MCF 10A (cell line): ENCODE measurements at regions not wholly inside any gene's neighbourhood (a gene's known extent, or its start where the extent isn't known, plus 50 kb on each side); places are given as distances from the start of the nearest gene placed in this dataset.

Source experiments
- BruUV-seq: library from RNA; stranded (reverse); fragments of 400-500 nt; replicated peaks from 2 replicates; lab custom pipeline; 2021; lab: Mats Ljungman, UMichigan
- CTCF ChIA-PET: fragments of 300-600 bp; sonication (Branson Sonifier 250); formaldehyde crosslinking; extraction: SDS; loops from one replicate; lab custom pipeline; 2021; ENCODE audit warnings: antibody characterized with exemption, inconsistent platforms; lab: Yijun Ruan, JAX
- POLR2A ChIA-PET: fragments of 300-600, 350-650 bp; sonication (Branson Sonifier 250); formaldehyde crosslinking; extraction: SDS; loops from one replicate; lab custom pipeline; 2020; ENCODE audit warnings: antibody characterized with exemption, inconsistent platforms; lab: Yijun Ruan, JAX
- DNase-seq: peaks from one replicate; pipeline ENCODE4 v3.0.0-alpha.2; 2018; ENCODE audit not compliant: unreplicated experiment
- H3K27ac Mint-ChIP-seq: one replicate; pipeline ENCODE4 v1.8.0; 2022; ENCODE audit warnings: mild to moderate bottlenecking, low read depth, mixed read lengths; ENCODE audit not compliant: unreplicated experiment
- H3K27me3 Mint-ChIP-seq: one replicate; pipeline ENCODE4 v1.8.0; 2022; ENCODE audit warnings: mixed read lengths; ENCODE audit not compliant: insufficient read depth, unreplicated experiment
- H3K36me3 Mint-ChIP-seq: one replicate; pipeline ENCODE4 v1.8.0; 2022; ENCODE audit warnings: mild to moderate bottlenecking, moderate library complexity, mixed read lengths; ENCODE audit not compliant: insufficient read depth, unreplicated experiment
- H3K4me1 Mint-ChIP-seq: one replicate; pipeline ENCODE4 v1.8.0; 2022; ENCODE audit warnings: mixed read lengths; ENCODE audit not compliant: insufficient read depth, unreplicated experiment
- H3K4me3 Mint-ChIP-seq: one replicate; pipeline ENCODE4 v1.8.0; 2022; ENCODE audit warnings: mild to moderate bottlenecking, moderate library complexity, mixed read lengths; ENCODE audit not compliant: unreplicated experiment
- H3K9me3 Mint-ChIP-seq: one replicate; pipeline ENCODE4 v1.8.0; 2022; ENCODE audit warnings: mixed read lengths; ENCODE audit not compliant: unreplicated experiment
- intact Hi-C: fragments of 100-400 bp; cut with micrococcal nuclease; formaldehyde crosslinking; loops from 2 replicates; pipeline ENCODE4 v1.14.1; 2022
- TF ChIP-seq, protein P1 (sequence below): fragments of 200-600 bp; IDR thresholded peaks from one replicate; pipeline ENCODE4 v1.8.0; 2022; ENCODE audit warnings: antibody characterized with exemption, mild to moderate bottlenecking; ENCODE audit not compliant: unreplicated experiment

DNA sequence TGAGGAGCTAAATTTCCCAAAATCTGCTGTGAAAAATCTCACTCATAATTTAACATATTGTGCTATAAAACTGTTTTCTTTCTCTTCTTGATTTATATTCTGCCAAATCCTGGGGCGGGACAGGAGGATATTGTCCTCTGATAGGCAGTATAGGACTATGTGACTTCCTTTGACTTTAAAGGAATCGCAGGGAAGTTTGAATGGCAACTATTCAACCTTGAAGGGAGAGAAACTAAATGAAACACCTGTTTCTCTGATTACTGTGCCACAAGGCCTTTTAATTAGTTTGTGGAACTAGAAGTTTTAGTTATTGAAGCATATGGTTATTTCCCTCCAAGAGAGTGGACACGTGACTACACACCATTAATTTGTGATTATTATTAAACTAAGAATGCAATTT, 607.4 kb downstream of the GATA3 start:
- H3K27ac Mint-ChIP-seq, result no peak overlapping the region

DNA sequence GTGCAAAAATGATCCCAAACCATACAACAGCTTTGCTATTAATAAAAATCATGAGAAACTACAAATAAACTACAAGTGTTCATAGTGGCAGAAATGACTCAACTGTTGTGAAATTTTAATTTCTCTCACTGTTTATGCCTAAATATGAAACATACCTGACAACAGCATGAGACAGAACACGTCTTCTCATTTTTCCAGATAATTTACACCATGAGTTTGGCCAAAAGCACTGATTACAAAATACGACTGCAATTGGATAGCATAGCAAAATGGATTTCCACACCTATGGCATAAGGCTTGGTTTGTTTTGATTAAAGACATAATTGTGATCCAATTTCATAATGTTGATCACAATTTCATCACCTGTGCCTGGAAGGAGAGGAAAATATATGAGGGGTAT, 608.6 kb downstream of the GATA3 start:
- DNase-seq, result peak; percentile 76
- peaks cover 16% of the 10 kb centered on the region for H3K4me1 Mint-ChIP-seq
- H3K4me3 Mint-ChIP-seq, result no peak overlapping the region
- ChIA-PET POLR2A (interaction anchor here (0.6 to 1.5 kb wide), 7 partner anchors 8 to 609 kb away, joined by 3 to 5 read pairs (median 3); no protein-coding TSS in a partner anchor), CTCF (interaction anchor here (0.6 to 1.5 kb wide), 4 partner anchors 9 to 209 kb away, joined by 3 to 4 read pairs (median 3); no protein-coding TSS in a partner anchor)
- H3K36me3 Mint-ChIP-seq, result no peaks in the 10 kb centered on the region
- intact Hi-C loops, result no loop called here
- TF ChIP-seq, protein P1, sequence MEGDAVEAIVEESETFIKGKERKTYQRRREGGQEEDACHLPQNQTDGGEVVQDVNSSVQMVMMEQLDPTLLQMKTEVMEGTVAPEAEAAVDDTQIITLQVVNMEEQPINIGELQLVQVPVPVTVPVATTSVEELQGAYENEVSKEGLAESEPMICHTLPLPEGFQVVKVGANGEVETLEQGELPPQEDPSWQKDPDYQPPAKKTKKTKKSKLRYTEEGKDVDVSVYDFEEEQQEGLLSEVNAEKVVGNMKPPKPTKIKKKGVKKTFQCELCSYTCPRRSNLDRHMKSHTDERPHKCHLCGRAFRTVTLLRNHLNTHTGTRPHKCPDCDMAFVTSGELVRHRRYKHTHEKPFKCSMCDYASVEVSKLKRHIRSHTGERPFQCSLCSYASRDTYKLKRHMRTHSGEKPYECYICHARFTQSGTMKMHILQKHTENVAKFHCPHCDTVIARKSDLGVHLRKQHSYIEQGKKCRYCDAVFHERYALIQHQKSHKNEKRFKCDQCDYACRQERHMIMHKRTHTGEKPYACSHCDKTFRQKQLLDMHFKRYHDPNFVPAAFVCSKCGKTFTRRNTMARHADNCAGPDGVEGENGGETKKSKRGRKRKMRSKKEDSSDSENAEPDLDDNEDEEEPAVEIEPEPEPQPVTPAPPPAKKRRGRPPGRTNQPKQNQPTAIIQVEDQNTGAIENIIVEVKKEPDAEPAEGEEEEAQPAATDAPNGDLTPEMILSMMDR, result no peak
- H3K9me3 Mint-ChIP-seq, result no peaks in the 10 kb centered on the region
- H3K27me3 Mint-ChIP-seq, result no peaks in the 10 kb centered on the region
- peak overlapping the region; percentile 83 for H3K27ac Mint-ChIP-seq
- BruUV-seq, result no TSS peak

More for the DNA sequence above, 607.4 kb downstream of the GATA3 start:
- Mint-ChIP-seq H3K4me1 (peaks cover 16% of the 10 kb centered on the region), H3K36me3 (no peaks in the 10 kb centered on the region), H3K27me3 (no peaks in the 10 kb centered on the region), H3K9me3 (no peaks in the 10 kb centered on the region), H3K4me3 (no peak overlapping the region)
- CTCF ChIA-PET, result no interaction called here
- no TSS peak for BruUV-seq
- intact Hi-C loops, result no loop called here
- TF ChIP-seq, protein P1, result no peak
- POLR2A ChIA-PET, result interaction anchor here (0.6 to 1.5 kb wide), 5 partner anchors 10 to 608 kb away, joined by 3 to 4 read pairs (median 3); no protein-coding TSS in a partner anchor
- no peak for DNase-seq

DNA sequence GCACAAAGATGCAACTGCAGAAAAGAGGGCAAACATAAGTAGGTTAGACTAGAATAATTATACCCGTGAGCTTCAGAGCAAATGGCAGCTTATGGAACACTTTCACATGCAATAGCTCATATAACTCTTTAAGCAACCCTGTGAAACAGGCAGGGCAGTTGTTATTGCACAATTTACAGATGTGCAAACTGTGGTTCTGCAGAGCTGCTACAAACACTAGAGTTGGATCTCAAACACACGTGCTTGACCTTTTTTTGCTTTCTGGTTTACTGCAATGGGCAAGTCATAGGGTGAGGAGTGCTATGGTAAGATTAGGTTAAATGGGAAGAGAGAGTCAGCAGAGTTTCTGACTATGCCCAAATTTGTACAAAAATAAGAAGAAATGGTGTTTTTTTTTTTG, 610.8 kb downstream of the GATA3 start:
- Mint-ChIP-seq H3K9me3 (no peaks in the 10 kb centered on the region), H3K27ac (no peak overlapping the region), H3K27me3 (no peaks in the 10 kb centered on the region), H3K36me3 (no peaks in the 10 kb centered on the region), H3K4me1 (peaks cover 16% of the 10 kb centered on the region), H3K4me3 (no peak overlapping the region)
- ChIA-PET POLR2A (interaction anchor here (1.8 to 1.9 kb wide), 2 partner anchors 9 to 98 kb away, joined by 5 to 10 read pairs; no protein-coding TSS in a partner anchor), CTCF (no interaction called here)
- DNase-seq, result peak; percentile 9
- no TSS peak for BruUV-seq
- TF ChIP-seq, protein P1, result no peak
- intact Hi-C loops, result no loop called here

DNA sequence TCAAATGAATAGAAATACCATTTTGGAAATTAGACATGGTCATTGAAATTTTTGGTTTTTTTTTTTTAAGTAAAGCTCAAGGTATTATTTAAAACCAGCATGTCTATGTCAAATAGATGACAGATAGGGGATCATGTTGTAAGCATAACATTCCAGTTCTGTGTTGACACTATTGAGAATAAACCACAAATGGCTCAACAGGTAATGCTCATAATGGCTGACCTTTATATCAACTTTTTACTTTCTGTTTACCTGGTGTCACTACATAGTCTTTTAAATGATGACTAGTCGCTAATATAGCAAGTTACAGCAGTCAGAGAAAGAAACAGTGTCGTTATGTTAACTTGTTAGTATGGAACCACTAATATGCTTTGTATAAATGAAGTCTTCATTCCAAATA, 616.0 kb downstream of the GATA3 start:
- CTCF ChIA-PET, result interaction anchor here (1.0 to 1.3 kb wide), 3 partner anchors 16 to 381 kb away, joined by 3 to 4 read pairs (median 3); no protein-coding TSS in a partner anchor
- intact Hi-C loops, result no loop called here
- POLR2A ChIA-PET, result interaction anchor here (0.6 to 1.4 kb wide), 3 partner anchors 90 to 778 kb away, joined by 3 to 4 read pairs (median 3); no protein-coding TSS in a partner anchor
- peaks cover 2% of the 10 kb centered on the region for H3K4me1 Mint-ChIP-seq
- peaks cover 7% of the 10 kb centered on the region for H3K9me3 Mint-ChIP-seq
- H3K27me3 Mint-ChIP-seq, result no peaks in the 10 kb centered on the region
- H3K4me3 Mint-ChIP-seq, result no peak overlapping the region
- H3K27ac Mint-ChIP-seq, result no peak overlapping the region
- BruUV-seq, result no TSS peak
- DNase-seq, result no peak
- TF ChIP-seq, protein P1, result no peak
- H3K36me3 Mint-ChIP-seq, result no peaks in the 10 kb centered on the region
